Testis (tissue), 2 donors: ENCODE measurements at regions not wholly inside any gene's neighbourhood (a gene's known extent, or its start where the extent isn't known, plus 50 kb on each side); places are given as distances from the start of the nearest gene placed in this dataset.
A peak's percentile ranks its signal among the peaks of the same experiment; 100 is the strongest.

Experiments
- DNase-seq: peaks from one replicate; pipeline ENCODE4 v3.0.0-alpha.2; 2019
- H3K27ac ChIP-seq, 2 donors: fragments of 200-600 bp; sonication (generic); one replicate each; pipeline ENCODE4 v1.5.1; 2019
- H3K27me3 ChIP-seq: fragments of 200-600 bp; sonication (generic); one replicate; pipeline ENCODE4 v1.5.1; 2019
- H3K36me3 ChIP-seq: fragments of 200-600 bp; sonication (generic); one replicate; pipeline ENCODE4 v1.5.1; 2017; ENCODE audit warnings: low read depth; ENCODE audit errors: missing control alignments
- H3K4me1 ChIP-seq: fragments of 200-600 bp; sonication (generic); one replicate; pipeline ENCODE4 v1.5.1; 2019
- H3K4me3 ChIP-seq, 2 donors: fragments of 200-600 bp; sonication (generic); one replicate each; pipeline ENCODE4 v1.5.1; 2017 to 2019
- H3K9me3 ChIP-seq: fragments of 200-600 bp; sonication (generic); one replicate; pipeline ENCODE4 v1.5.1; 2017
- CTCF ChIP-seq, 3 experiments: fragments of 450-650 bp in 2 of 3; fragments of 200-600 bp in 1 of 3; sonication (generic) in 1 of 3; IDR thresholded peaks; one replicate each; pipeline ENCODE4 v1.5.1; 2016 to 2019; ENCODE audit warnings: antibody characterized with exemption in 3 of 3, mild to moderate bottlenecking in 2 of 3, moderate library complexity in 1 of 3
- POLR2A ChIP-seq: fragments of 450-650 bp; IDR thresholded peaks from one replicate; pipeline ENCODE4 v1.6.1; 2017; ENCODE audit warnings: antibody characterized with exemption, mild to moderate bottlenecking, moderate library complexity
- WGBS, 2 donors: methylation state at CpG; one replicate each; pipeline ENCODE4 v1.1.5; 2018; 5-methylcytosine and 5-hydroxymethylcytosine counted together
- intact Hi-C: fragments of 100-400 bp; cut with DNase I; formaldehyde crosslinking; loops from one replicate; pipeline ENCODE4 v1.15.1; 2023; ENCODE audit warnings: low total_unique reads

- no peak for TF ChIP-seq POLR2A
- no peak for TF ChIP-seq CTCF (IDR thresholded peaks at IDR 0.05)
- 46 to 59% methylated on average over 3 of the region's 3 CpGs for WGBS, 2 donors
- H3K36me3 ChIP-seq = no peaks in the 10 kb centered on the region
- intact Hi-C loops = no loop called here
- no peaks in the 10 kb centered on the region for H3K4me1 ChIP-seq
- H3K27ac ChIP-seq = no peak overlapping the region
- no peaks in the 10 kb centered on the region for H3K27me3 ChIP-seq
- no peaks in the 10 kb centered on the region for H3K9me3 ChIP-seq
- H3K4me3 ChIP-seq = no peak overlapping the region
- DNase-seq = no peak
Measured at GRCh38 chr1:82565146-82565545, 764.4 kb downstream of the ADGRL2 start.

- Histone ChIP-seq H3K36me3 (no peaks in the 10 kb centered on the region), H3K4me3 (no peak overlapping the region), H3K4me1 (no peaks in the 10 kb centered on the region), H3K27ac (no peak overlapping the region), H3K9me3 (no peaks in the 10 kb centered on the region), H3K27me3 (no peaks in the 10 kb centered on the region)
- DNase-seq = peak; percentile 38
- WGBS, 2 donors = 55 to 62% methylated on average over 2 of the region's 2 CpGs
- intact Hi-C loops = no loop called here
- no peak for TF ChIP-seq POLR2A
- TF ChIP-seq CTCF (IDR thresholded peaks at IDR 0.05) = no peak
Measured at GRCh38 chr1:82564333-82564732, 763.6 kb downstream of the ADGRL2 start.

- H3K27ac ChIP-seq = no peak overlapping the region
- DNase-seq = no peak
- H3K4me1 ChIP-seq = no peaks in the 10 kb centered on the region
- H3K36me3 ChIP-seq = no peaks in the 10 kb centered on the region
- no peaks in the 10 kb centered on the region for H3K9me3 ChIP-seq
- TF ChIP-seq CTCF (IDR thresholded peaks at IDR 0.05) = no peak
- no peak for TF ChIP-seq POLR2A
- no peaks in the 10 kb centered on the region for H3K27me3 ChIP-seq
- H3K4me3 ChIP-seq = no peak overlapping the region
- intact Hi-C loops = no loop called here
- WGBS, 2 donors = 58 to 72% methylated on average over 2 of the region's 2 CpGs
Measured at GRCh38 chr1:82562448-82562847, 761.7 kb downstream of the ADGRL2 start.

- DNase-seq = no peak
- Histone ChIP-seq H3K27ac (no peak overlapping the region), H3K36me3 (no peaks in the 10 kb centered on the region), H3K27me3 (no peaks in the 10 kb centered on the region), H3K4me3 (no peak overlapping the region), H3K9me3 (no peaks in the 10 kb centered on the region), H3K4me1 (no peaks in the 10 kb centered on the region)
- intact Hi-C loops = no loop called here
- TF ChIP-seq POLR2A (no peak), CTCF (IDR thresholded peaks at IDR 0.05) (no peak)
Measured at GRCh38 chr1:82560566-82560965, 759.8 kb downstream of the ADGRL2 start.

GRCh38 chr1:82555501-82555900, 754.8 kb downstream of the ADGRL2 start:
- TF ChIP-seq CTCF (IDR thresholded peaks at IDR 0.05) = no peak
- TF ChIP-seq POLR2A = no peak

More at GRCh38 chr1:82555501-82555900, 754.8 kb downstream of the ADGRL2 start:
- Histone ChIP-seq H3K27me3 (no peaks in the 10 kb centered on the region), H3K4me3 (no peak overlapping the region), H3K27ac (no peak overlapping the region), H3K4me1 (no peaks in the 10 kb centered on the region), H3K36me3 (no peaks in the 10 kb centered on the region), H3K9me3 (no peaks in the 10 kb centered on the region)
- intact Hi-C loops = no loop called here
- no peak for DNase-seq
- WGBS, 2 donors = 0 to 42% methylated on average over 1 of the region's 1 CpG
